H9 (cell line): ENCODE measurements at regions not wholly inside any gene's neighbourhood (a gene's known extent, or its start where the extent isn't known, plus 50 kb on each side); places are given as distances from the start of the nearest gene placed in this dataset.

Source experiments
- DNase-seq: peaks from one replicate; pipeline ENCODE4 v3.0.0-alpha.2; 2017
- H2AFZ ChIP-seq: one replicate; pipeline ENCODE4 v1.6.1; 2013; ENCODE audit warnings: mild to moderate bottlenecking, low read length, control low read depth, moderate library complexity
- H2AK5ac ChIP-seq: 2 replicates; pipeline ENCODE4 v1.6.1; 2013; ENCODE audit warnings: low read length, control low read depth, mixed read lengths; ENCODE audit not compliant: insufficient read length
- H2BK120ac ChIP-seq: one replicate; pipeline ENCODE4 v1.6.1; 2013; ENCODE audit warnings: low read depth, mild to moderate bottlenecking, low read length, control low read depth, inconsistent platforms; ENCODE audit not compliant: poor library complexity, severe bottlenecking
- H2BK12ac ChIP-seq: 2 replicates; pipeline ENCODE4 v1.6.1; 2013; ENCODE audit warnings: low read length, control low read depth, mixed read lengths, low read depth; ENCODE audit not compliant: insufficient read length
- H2BK15ac ChIP-seq: 2 replicates; pipeline ENCODE4 v1.6.1; 2013; ENCODE audit warnings: low read depth, low read length, control low read depth
- H2BK20ac ChIP-seq: one replicate; pipeline ENCODE4 v1.6.1; 2013; ENCODE audit warnings: low read depth, mild to moderate bottlenecking, low read length, control low read depth, inconsistent platforms; ENCODE audit not compliant: poor library complexity, severe bottlenecking
- H2BK5ac ChIP-seq: 2 replicates; pipeline ENCODE4 v1.6.1; 2013; ENCODE audit warnings: low read length, control low read depth, mixed read lengths; ENCODE audit not compliant: insufficient read length
- H3K14ac ChIP-seq: 2 replicates; pipeline ENCODE4 v1.6.1; 2013; ENCODE audit warnings: low read length, control low read depth; ENCODE audit not compliant: insufficient read depth
- H3K18ac ChIP-seq: 2 replicates; pipeline ENCODE4 v1.6.1; 2013; ENCODE audit warnings: low read depth, mild to moderate bottlenecking, mixed read lengths, low read length, control low read depth; ENCODE audit not compliant: insufficient read length
- H3K23ac ChIP-seq: 2 replicates; pipeline ENCODE4 v1.6.1; 2013; ENCODE audit warnings: low read length, control low read depth, mixed read lengths, low read depth; ENCODE audit not compliant: insufficient read length
- H3K23me2 ChIP-seq: 2 replicates; pipeline ENCODE4 v1.6.1; 2013; ENCODE audit warnings: low read depth, mild to moderate bottlenecking, mixed read lengths, low read length, control low read depth; ENCODE audit not compliant: insufficient read length, poor library complexity, severe bottlenecking
- H3K27ac ChIP-seq: 2 replicates; pipeline ENCODE4 v1.5.1; 2013; ENCODE audit warnings: low read length, control low read depth, mixed read lengths, low read depth; ENCODE audit not compliant: insufficient read length
- H3K27me3 ChIP-seq: 2 replicates; pipeline ENCODE4 v1.6.1; 2013; ENCODE audit warnings: low read length, control low read depth, inconsistent platforms; ENCODE audit not compliant: insufficient read depth
- H3K4ac ChIP-seq: 2 replicates; pipeline ENCODE4 v1.6.1; 2013; ENCODE audit warnings: low read depth, mild to moderate bottlenecking, control low read depth, inconsistent platforms, low read length, moderate library complexity
- H3K4me1 ChIP-seq: 2 replicates; pipeline ENCODE4 v1.6.1; 2013; ENCODE audit warnings: low read length, control low read depth, inconsistent platforms; ENCODE audit not compliant: insufficient read depth
- H3K4me2 ChIP-seq: 2 replicates; pipeline ENCODE4 v1.6.1; 2013; ENCODE audit warnings: low read length, control low read depth, mixed read lengths; ENCODE audit not compliant: insufficient read length, insufficient read depth
- H3K56ac ChIP-seq: 2 replicates; pipeline ENCODE4 v1.6.1; 2013; ENCODE audit warnings: low read depth, mild to moderate bottlenecking, mixed read lengths, low read length, control low read depth; ENCODE audit not compliant: insufficient read length
- H3K79me1 ChIP-seq: 2 replicates; pipeline ENCODE4 v1.6.1; 2013; ENCODE audit warnings: low read depth, mild to moderate bottlenecking, moderate library complexity, low read length, control low read depth, inconsistent platforms; ENCODE audit not compliant: insufficient read depth, poor library complexity, severe bottlenecking
- H3K79me2 ChIP-seq: 2 replicates; pipeline ENCODE4 v1.6.1; 2013; ENCODE audit warnings: low read length, control low read depth, inconsistent platforms; ENCODE audit not compliant: insufficient read depth
- H3K9ac ChIP-seq: 2 replicates; pipeline ENCODE4 v1.6.1; 2013; ENCODE audit warnings: low read length, control low read depth, mixed read lengths; ENCODE audit not compliant: insufficient read length; ENCODE audit errors: extremely low read depth
- H3K9me3 ChIP-seq: one replicate; pipeline ENCODE4 v1.6.1; 2013; ENCODE audit warnings: low read depth, low read length, inconsistent platforms; ENCODE audit not compliant: control insufficient read depth
- H3T11ph ChIP-seq: one replicate; pipeline ENCODE4 v1.6.1; 2013; ENCODE audit warnings: mild to moderate bottlenecking, low read length, control low read depth, inconsistent platforms
- H4K20me1 ChIP-seq: one replicate; pipeline ENCODE4 v1.6.1; 2013; ENCODE audit not compliant: control insufficient read depth, insufficient read length, insufficient read depth
- H4K5ac ChIP-seq: 2 replicates; pipeline ENCODE4 v1.6.1; 2013; ENCODE audit warnings: low read depth, mild to moderate bottlenecking, mixed read lengths, low read length, control low read depth; ENCODE audit not compliant: insufficient read length
- H4K8ac ChIP-seq: replicated peaks from 2 replicates; pipeline ENCODE4 v1.6.1; 2013; ENCODE audit warnings: low read length, control low read depth, mixed read lengths, low read depth; ENCODE audit not compliant: insufficient read length
- H4K91ac ChIP-seq: 2 replicates; pipeline ENCODE4 v1.6.1; 2013; ENCODE audit warnings: low read depth, mild to moderate bottlenecking, moderate library complexity, mixed read lengths, low read length, control low read depth; ENCODE audit not compliant: insufficient read length
- H3K27ac Mint-ChIP-seq, 3 experiments: 2 replicates in 2 of 3; 3 replicates in 1 of 3; pipeline ENCODE4 v1.8.0; 2020 to 2021; ENCODE audit warnings: mixed read lengths in 3 of 3, mild to moderate bottlenecking in 1 of 3, moderate library complexity in 1 of 3
- H3K27me3 Mint-ChIP-seq: 2 replicates; pipeline ENCODE4 v1.8.0; 2021; ENCODE audit warnings: low read depth, mild to moderate bottlenecking, moderate library complexity, mixed read lengths
- H3K36me3 Mint-ChIP-seq, 3 experiments: 2 replicates in 2 of 3; 3 replicates in 1 of 3; pipeline ENCODE4 v1.8.0; 2020 to 2021; ENCODE audit warnings: low read depth in 3 of 3, mixed read lengths in 3 of 3; ENCODE audit not compliant: insufficient read depth in 1 of 3
- H3K4me1 Mint-ChIP-seq, 2 experiments: 2 replicates each; pipeline ENCODE4 v1.8.0; 2020; ENCODE audit warnings: mixed read lengths in 2 of 2
- H3K4me3 Mint-ChIP-seq, 2 experiments: 2 replicates in 1 of 2; 3 replicates in 1 of 2; pipeline ENCODE4 v1.8.0; 2020 to 2021; ENCODE audit warnings: mild to moderate bottlenecking in 2 of 2, mixed read lengths in 2 of 2, moderate library complexity in 1 of 2
- H3K9me3 Mint-ChIP-seq, 2 experiments: 2 replicates in 1 of 2; 3 replicates in 1 of 2; pipeline ENCODE4 v1.8.0; 2020; ENCODE audit warnings: mild to moderate bottlenecking in 2 of 2, mixed read lengths in 2 of 2, moderate library complexity in 1 of 2
- WGBS: extraction: QIAGEN DNeasy Blood & Tissue Kit; methylation state at CpG from one replicate; pipeline ENCODE4 v1.1.7; 2013; ENCODE audit warnings: missing lambda C conversion rate, low lambda C conversion rate, mixed read lengths; ENCODE audit not compliant: insufficient read length; ENCODE audit errors: extremely low coverage; 5-methylcytosine and 5-hydroxymethylcytosine counted together
- TF ChIP-seq, protein P1 (sequence below): fragments of 200-600 bp; sonication (generic); conservative IDR thresholded peaks from 3 replicates; pipeline ENCODE4 v1.8.0; 2021; ENCODE audit warnings: antibody characterized with exemption, mild to moderate bottlenecking

DNA sequence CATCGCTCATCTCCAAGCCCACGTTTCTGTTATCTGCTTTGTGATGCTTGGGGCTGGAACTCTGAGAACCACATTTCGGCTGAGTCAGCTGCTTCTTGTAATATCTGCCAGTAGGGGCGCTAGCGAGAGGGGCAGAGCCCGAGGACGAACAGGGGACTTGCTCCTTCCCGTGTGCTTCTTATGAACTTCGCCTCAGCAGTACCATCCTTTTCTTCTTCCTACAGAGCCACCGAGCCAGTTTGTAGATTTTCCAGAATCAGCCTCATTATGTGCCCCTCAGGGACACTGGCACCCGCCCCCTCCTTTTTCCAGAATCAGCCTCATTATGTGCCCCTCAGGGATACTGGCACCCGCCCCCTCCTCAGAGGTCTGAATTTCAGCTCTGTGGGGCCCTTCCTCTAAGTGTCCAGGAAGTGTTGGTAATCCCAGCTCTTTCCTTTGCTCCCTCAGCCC is 441.7 kb upstream of the RASGEF1B start:
- no peak overlapping the region for H3T11ph ChIP-seq
- Mint-ChIP-seq H3K9me3 (no peaks in the 10 kb centered on the region), H3K27ac (peak overlapping the region; percentile 13 to 90 (median 45); a peak in 3 of 7 replicates), H3K27me3 (peaks cover 2% of the 10 kb centered on the region; the same call in 1 of the 2 replicates), H3K4me1 (peaks cover 8 to 13% of the 10 kb centered on the region in 2 experiments), H3K36me3 (no peaks in the 10 kb centered on the region), H3K4me3 (peak overlapping the region; percentile 57 to 66; a peak in 4 of 5 replicates)
- H3K18ac ChIP-seq, result no peak overlapping the region
- no peak overlapping the region for H3K27ac ChIP-seq
- no CpG with 5 or more reads among the region's 12 CpGs for WGBS
- H3K14ac ChIP-seq, result no peak overlapping the region
- H2BK120ac ChIP-seq, result no peak overlapping the region
- H4K91ac ChIP-seq, result no peak overlapping the region
- H3K79me1 ChIP-seq, result no peaks in the 10 kb centered on the region
- H3K4me2 ChIP-seq, result peak overlapping the region; percentile 3
- no peak overlapping the region for H3K9ac ChIP-seq
- peak; percentile 86 for DNase-seq
- no peaks in the 10 kb centered on the region for H3K4me1 ChIP-seq
- no peak overlapping the region for H2BK12ac ChIP-seq
- H3K4ac ChIP-seq, result no peak overlapping the region
- H3K56ac ChIP-seq, result no peak overlapping the region
- no peaks in the 10 kb centered on the region for H3K23me2 ChIP-seq
- H3K79me2 ChIP-seq, result no peaks in the 10 kb centered on the region
- H2AK5ac ChIP-seq, result no peak overlapping the region
- H3K27me3 ChIP-seq, result no peaks in the 10 kb centered on the region
- H3K23ac ChIP-seq, result no peak overlapping the region
- no peak overlapping the region for H4K5ac ChIP-seq
- TF ChIP-seq, protein P1, sequence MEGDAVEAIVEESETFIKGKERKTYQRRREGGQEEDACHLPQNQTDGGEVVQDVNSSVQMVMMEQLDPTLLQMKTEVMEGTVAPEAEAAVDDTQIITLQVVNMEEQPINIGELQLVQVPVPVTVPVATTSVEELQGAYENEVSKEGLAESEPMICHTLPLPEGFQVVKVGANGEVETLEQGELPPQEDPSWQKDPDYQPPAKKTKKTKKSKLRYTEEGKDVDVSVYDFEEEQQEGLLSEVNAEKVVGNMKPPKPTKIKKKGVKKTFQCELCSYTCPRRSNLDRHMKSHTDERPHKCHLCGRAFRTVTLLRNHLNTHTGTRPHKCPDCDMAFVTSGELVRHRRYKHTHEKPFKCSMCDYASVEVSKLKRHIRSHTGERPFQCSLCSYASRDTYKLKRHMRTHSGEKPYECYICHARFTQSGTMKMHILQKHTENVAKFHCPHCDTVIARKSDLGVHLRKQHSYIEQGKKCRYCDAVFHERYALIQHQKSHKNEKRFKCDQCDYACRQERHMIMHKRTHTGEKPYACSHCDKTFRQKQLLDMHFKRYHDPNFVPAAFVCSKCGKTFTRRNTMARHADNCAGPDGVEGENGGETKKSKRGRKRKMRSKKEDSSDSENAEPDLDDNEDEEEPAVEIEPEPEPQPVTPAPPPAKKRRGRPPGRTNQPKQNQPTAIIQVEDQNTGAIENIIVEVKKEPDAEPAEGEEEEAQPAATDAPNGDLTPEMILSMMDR, result peak; percentile 93
- no peak overlapping the region for H2BK20ac ChIP-seq
- H4K8ac ChIP-seq, result no peak overlapping the region
- H2AFZ ChIP-seq, result no peak overlapping the region
- H2BK15ac ChIP-seq, result no peak overlapping the region
- H2BK5ac ChIP-seq, result no peak overlapping the region
- H4K20me1 ChIP-seq, result no peaks in the 10 kb centered on the region
- H3K9me3 ChIP-seq, result no peaks in the 10 kb centered on the region
